GM13977 (cell line): ENCODE measurements at regions not wholly inside any gene's neighbourhood (a gene's known extent, or its start where the extent isn't known, plus 50 kb on each side); places are given as distances from the start of the nearest gene placed in this dataset.

Source experiments
- DNase-seq: peaks from one replicate; pipeline ENCODE4 v3.0.0; 2012; ENCODE audit warnings: low spot score
- in situ Hi-C: fragments of 300-500 bp; cut with MboI; formaldehyde crosslinking; loops from one replicate; pipeline ENCODE4 v1.12.0; 2022; ENCODE audit warnings: low sequenced_read_pairs, low pct_unique_long_range_greater_than_20kb, mixed read lengths, inconsistent platforms; ENCODE audit not compliant: unreplicated experiment
- TF ChIP-seq, protein P1 (sequence below): IDR thresholded peaks from 2 replicates; pipeline ENCODE4 v1.5.1; 2012; ENCODE audit warnings: mild to moderate bottlenecking, control low read depth; ENCODE audit not compliant: insufficient read depth; ENCODE audit errors: extremely low read depth, missing control alignments

DNA sequence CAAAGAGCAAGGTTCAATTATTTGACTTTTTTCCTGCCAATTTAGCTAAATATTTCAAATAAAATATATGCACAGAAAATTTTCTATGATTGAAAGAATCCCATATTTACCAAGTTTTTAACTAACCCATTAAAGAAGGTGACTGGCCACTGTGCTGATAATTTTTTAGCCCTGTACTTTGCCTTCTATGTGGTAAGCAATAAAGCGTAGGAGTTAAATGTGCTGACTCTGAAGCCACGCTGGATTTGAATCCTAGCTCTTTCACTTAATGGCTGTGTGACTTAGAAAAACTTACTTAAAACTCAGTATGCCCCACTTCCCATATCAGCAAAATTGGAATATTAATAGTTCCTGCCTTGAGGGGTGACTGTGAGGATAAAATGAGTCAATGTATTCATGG, 82.1 kb downstream of the NEUROD6 start:
- DNase-seq = no peak
- in situ Hi-C loops = no loop called here
- TF ChIP-seq, protein P1, sequence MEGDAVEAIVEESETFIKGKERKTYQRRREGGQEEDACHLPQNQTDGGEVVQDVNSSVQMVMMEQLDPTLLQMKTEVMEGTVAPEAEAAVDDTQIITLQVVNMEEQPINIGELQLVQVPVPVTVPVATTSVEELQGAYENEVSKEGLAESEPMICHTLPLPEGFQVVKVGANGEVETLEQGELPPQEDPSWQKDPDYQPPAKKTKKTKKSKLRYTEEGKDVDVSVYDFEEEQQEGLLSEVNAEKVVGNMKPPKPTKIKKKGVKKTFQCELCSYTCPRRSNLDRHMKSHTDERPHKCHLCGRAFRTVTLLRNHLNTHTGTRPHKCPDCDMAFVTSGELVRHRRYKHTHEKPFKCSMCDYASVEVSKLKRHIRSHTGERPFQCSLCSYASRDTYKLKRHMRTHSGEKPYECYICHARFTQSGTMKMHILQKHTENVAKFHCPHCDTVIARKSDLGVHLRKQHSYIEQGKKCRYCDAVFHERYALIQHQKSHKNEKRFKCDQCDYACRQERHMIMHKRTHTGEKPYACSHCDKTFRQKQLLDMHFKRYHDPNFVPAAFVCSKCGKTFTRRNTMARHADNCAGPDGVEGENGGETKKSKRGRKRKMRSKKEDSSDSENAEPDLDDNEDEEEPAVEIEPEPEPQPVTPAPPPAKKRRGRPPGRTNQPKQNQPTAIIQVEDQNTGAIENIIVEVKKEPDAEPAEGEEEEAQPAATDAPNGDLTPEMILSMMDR = no peak

DNA sequence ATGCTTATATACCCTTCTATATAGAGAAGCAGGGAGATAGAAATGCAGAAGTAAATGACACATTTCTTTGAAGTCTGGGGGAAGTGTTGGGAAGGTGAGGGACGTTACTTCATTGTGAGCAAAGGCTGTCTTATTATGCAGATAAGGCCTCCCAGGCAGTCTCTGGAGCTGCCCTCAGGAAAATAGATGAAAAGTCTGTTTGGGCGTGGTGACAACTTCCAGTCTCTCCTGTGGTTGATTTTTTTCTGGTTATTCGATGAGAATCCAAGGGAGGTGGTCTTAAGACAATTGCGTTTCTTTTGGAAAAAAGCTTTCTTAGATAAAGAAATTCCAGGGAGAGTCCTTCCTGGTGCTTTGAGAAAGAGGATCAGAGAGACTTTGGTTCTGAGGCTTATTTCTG, 84.0 kb downstream of the NEUROD6 start:
- no peak for DNase-seq
- in situ Hi-C loops = no loop called here
- TF ChIP-seq, protein P1 = no peak

DNA sequence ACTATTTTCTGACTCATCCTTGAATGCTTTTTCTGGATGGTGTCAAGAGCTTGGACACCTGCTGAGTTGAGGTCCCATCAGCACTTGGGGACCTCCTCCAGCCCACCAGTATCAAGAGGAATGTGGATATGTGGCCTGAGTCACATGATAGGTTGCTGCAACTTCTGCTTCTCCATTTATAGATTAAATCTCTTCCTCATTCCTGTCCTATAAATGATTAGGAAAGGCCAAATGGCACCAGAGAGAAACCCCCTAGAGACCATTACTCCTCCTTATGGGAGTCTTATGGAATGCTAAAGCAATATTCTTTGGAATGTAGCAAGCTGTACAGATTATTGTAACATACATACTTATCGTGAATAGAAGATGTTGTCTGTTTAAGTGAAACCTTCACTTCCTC, 85.6 kb downstream of the NEUROD6 start:
- no peak for DNase-seq
- TF ChIP-seq, protein P1 = no peak
- in situ Hi-C loops = no loop called here

DNA sequence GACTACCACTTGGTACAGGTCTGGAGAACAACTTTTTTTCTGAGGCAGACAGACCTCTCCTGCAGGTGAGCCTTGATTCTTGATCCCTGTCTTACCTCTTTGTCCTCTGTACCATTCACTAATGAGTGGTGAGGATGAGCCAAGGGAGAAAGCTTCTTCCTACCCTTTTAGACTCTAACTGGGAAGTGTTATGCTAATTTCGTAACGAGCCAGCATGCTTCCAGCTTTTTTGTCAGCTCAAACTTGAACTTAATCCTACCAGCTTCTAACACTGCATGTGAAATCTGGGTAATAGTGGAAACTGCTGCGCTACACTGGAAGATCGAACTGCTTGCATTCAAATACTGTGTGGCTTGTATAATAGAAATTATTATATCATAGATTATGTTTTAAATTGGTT, 87.0 kb downstream of the NEUROD6 start:
- in situ Hi-C loops = no loop called here
- TF ChIP-seq, protein P1 = no peak
- no peak for DNase-seq

DNA sequence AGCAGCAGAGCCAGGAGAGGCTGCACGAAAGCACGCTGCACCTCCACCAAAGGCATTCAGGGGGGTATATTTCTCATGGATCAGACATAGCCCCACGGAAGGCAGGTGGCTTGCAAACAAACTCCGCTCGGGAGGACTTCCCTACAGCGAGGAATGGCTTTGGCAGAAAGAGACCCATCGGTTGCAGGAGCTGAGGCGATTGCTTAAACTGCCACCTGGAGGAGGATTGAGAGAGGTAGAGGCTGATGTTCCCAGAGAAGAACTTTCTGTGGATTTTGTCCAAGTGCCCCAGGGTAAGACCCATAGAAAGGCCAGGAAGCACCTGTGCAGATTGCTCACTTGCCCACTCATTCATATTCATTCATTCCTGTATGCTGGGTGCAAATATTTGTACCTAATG, 89.1 kb downstream of the NEUROD6 start:
- TF ChIP-seq, protein P1 = no peak
- in situ Hi-C loops = no loop called here
- DNase-seq = no peak

DNA sequence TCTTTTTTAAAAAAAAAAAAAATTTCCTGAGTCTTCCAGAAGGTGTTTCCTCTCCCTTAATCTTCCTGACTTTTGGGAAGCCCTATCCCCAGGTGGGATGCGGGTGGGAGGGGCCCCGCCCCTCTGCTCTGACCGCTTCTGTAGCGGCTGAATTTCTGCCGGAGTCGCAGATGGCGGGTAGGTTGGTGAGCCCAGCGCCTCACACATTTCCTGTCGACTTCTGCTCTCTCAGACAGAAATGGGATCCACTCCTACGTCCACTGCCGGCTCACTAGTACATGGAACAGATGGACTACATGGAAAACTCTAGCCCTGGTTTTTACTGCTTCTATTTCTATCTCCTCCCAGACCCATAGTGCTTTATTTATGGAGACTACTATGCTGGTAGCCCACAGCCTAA, 90.9 kb downstream of the NEUROD6 start:
- TF ChIP-seq, protein P1 = no peak
- no peak for DNase-seq
- in situ Hi-C loops = no loop called here

DNA sequence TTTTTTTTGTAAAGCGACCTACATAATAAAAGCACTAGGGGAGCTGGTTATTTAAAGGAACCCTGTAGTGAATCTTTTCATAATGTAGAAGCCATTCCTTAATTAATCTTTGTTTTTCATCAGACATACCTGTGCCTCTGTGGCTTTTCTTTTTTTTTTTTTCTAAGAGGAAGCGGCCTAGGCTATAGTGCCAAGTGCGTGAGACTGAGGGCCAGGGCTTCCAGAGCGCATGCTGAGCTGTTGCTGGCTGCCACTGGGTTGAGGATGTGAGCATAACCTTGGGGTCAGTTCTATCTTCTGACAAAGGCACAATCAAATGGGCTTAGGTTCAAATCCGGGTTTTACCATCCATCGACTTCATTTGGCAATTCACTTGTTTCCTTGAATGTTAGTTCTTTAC, 103.7 kb downstream of the NEUROD6 start:
- DNase-seq = no peak
- in situ Hi-C loops = no loop called here
- TF ChIP-seq, protein P1 = no peak
